Stimulated activated CD4-positive, alpha-beta T cell treated with anti-CD3 and anti-CD28 coated beads, Interleukin-1b, Interleukin-23, amount 100 ng/mL, for 24 hours (primary cell): ENCODE measurements at regions not wholly inside any gene's neighbourhood (a gene's known extent, or its start where the extent isn't known, plus 50 kb on each side); places are given as distances from the start of the nearest gene placed in this dataset.

Experiments
- DNase-seq, 4 experiments: peaks; one replicate each; pipeline ENCODE4 v3.0.0-alpha.2; 2020; ENCODE audit warnings: low read depth in 4 of 4, low spot score in 1 of 4

GRCh38 chrX:69306063-69306404 is 140.8 kb upstream of the PJA1 start:
- DNase-seq: no peak

DNA sequence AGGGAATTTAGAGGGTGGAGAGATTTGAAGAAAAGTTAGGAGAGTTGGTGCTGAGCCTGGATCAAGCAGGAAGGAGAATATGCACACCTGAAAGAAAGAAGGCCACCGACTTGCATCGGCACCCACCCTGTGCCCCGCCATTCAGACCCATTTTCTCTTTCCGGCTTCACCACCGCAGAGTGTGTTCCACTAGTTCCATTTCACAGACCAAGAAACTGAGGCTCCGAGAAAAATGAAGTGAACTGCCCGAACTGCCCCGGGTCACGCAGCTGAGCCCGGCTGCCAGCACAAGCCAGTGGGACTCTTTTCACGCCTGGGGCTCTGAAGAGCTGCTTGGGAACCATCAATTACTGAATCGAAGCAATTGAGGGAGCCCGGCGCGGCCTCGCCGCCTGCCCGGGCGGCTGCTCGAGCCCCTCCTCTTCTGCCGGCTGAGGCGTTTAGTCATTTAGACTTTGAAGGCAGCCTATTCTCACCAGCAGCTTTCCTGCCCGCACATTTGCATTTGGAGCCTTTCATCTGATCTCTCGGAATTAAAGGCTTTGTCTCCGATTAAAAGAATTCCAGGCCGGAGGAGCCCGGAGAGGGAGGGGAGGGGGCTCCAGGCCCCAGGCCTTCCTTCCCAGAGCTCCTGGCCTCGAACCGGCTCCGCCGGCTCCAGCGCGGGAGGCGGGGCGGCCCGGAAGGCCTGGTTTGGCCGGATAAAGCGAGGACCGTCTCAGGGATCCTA is 140.2 kb upstream of the PJA1 start:
- DNase-seq: no peak

- DNase-seq: no peak
Observed at GRCh38 chrX:69303231-69303630, 138.0 kb upstream of the PJA1 start.

DNA sequence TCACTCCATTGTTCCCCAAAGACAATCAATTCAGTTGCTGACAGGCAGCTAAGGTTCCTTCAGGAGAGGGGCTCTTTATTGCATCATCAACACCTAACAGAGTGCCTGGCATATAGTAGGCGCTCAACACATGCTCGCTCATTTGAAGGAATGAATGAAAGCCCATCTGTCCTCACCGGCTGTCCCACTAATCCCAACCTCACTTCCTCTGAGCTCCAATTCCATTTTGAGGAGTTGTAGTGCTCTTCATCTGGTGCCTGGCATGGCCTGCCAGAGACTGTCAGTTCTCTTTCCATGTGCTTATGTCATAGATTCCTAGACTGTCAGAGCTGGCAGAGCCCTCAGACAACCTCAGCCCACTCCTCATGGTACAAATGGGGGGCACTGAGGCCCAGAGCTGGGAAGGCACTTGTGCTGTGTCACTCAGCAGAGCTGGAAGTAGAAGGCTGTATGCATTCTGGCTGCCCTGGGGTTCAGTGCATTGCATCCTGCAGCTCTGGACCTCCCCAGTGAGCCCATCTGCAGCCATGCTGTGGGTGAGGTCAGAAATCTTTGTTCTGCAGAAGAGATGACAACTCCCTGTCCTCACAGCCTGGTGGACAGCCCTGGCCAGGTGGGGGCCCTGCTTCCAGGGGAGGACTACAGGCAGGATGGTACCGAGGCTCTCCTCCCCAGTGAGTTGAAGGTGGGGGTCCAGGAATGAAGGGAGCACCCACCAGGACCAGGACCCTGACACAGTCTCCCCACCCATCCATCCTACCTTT is 134.9 kb upstream of the PJA1 start:
- DNase-seq: no peak

GRCh38 chrX:69299285-69299684 is 134.0 kb upstream of the PJA1 start:
- DNase-seq: no peak

DNA sequence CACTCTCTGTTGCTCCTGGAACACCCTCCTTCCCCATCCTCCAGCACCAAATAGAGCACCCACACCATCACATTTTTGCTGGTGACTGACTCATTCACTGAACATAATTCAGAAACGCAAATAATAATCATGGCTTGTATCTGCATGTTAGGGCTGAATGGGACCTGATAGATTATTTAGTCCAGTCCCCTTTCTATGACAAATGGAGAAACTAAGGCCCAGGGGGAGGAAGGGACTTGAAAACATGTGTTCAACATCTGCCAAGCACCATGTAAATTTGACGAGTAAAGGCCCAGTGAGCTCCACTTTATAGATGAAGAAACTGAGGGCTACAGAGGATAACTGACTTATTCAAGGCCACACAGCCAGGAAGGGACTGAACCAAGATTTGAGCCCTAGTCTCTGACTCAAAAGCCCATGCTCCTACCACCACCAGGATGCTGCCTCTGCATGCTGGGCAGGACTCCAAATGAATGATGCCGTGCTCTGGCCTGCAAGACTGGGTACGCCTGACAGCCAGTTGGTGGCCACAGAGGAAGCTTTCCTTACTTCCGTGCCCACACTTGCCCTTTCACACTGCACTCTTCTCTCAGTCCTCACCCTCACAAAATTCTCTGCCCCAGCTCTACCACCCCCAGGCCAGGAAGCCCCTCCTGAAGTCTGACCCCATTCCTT is 133.3 kb upstream of the PJA1 start:
- DNase-seq: no peak

DNA sequence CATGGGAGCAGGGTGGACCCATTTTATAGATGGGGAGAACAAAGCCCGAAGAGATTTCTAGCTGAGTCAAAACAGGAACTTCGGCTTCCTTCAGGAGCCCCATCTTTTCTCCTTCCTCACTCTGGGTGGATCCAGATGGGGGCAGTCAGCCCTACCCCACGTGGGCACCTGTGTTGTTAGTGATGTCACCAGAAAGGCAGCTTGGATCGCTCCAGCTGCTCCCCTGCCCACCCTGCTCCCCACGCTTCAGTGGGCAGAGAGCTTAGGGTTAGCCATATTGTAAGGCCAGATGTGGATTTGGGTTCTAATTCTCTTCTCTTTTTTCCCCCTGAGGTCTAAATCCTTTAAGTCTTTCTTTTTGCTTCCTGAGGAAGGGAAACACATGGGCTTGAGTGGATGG is 132.3 kb upstream of the PJA1 start:
- no peak for DNase-seq

GRCh38 chrX:69293776-69294601 is 128.7 kb upstream of the PJA1 start:
- DNase-seq: no peak

- DNase-seq: no peak
Observed at GRCh38 chrX:69291116-69291515, 125.9 kb upstream of the PJA1 start.

GRCh38 chrX:69290292-69290691 is 125.0 kb upstream of the PJA1 start:
- DNase-seq: no peak

- no peak for DNase-seq
Observed at GRCh38 chrX:69289793-69290123, 124.5 kb upstream of the PJA1 start.

DNA sequence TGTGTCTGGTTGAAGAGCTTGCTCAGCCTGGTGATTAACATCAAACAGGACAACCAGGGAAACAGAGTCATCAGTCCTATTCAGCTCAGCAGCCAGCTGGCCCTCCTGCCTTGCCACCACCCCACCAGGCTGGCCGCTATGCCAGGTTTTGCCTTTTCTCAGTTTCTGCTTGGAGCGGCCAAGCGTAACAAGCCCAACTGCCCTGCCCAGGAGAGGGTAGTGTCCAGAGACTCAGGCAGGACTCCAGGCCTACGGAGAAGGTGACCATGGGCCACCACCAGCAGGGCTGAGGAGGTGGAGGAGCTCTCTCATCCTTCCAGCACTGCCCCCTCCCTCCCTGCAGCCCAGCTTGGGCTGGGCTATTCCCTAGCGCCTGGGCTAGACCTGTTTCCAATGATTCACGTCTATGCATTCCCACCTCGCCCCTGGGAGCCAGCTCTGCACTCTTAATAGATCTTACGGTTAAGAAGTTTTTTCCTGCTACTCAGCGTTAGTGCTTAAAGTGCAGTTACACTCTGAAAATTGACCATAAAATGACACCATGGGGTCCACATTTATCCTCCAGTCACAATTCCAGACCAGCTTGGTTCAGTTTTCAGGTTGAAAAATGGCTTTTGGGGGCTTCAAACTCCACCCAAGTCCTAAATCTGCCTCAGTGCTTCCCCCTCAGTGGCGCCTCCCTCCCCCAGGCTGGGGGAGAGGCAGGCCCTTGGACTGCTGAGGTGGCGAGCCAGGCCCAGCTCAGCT is 124.0 kb upstream of the PJA1 start:
- DNase-seq: no peak

- no peak for DNase-seq
Observed at GRCh38 chrX:69287095-69287494, 121.8 kb upstream of the PJA1 start.

DNA sequence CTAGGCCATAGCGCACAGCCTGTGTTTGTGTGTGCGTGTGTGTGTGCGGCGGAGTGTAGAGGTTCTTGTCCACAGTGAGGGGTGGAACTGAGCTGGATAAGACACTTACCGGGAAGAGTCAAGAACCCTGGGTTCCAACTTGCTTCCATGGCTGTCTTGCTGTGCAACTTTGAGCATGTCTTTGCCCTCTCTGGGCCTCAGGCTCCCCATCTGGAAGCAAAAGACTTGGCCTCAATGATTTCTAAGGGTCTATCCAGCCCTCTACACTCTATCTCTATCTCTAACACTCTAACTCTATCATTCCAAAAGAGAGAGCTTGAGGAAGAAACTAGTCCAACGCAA is 121.3 kb upstream of the PJA1 start:
- no peak for DNase-seq

GRCh38 chrX:69285881-69286564 is 120.8 kb upstream of the PJA1 start:
- DNase-seq: peak; percentile 13 to 42 (median 34)

DNA sequence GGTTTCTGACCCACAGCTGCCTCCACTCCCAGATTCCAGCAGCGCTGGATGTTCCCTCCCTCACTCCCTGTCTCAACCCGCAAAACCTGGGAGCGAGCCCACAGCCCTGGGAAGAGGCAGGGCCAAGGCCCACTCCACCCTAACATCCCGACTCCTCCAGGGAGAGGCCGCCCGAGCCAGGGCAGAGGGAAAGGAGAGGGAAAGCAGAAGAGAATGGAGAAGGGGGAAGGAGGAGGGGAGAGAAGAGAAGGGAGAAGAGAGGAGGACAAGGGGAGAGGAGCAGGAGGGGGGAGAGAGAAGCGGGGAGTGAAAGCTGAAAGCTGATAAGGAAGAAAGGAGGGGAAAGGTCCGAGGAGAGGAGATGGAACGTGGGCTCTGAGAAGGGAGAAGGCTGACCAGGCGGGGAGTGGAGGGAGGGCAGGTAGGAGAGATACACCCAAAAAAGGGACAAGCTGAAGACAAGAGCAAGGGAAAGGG is 120.2 kb upstream of the PJA1 start:
- DNase-seq: no peak

DNA sequence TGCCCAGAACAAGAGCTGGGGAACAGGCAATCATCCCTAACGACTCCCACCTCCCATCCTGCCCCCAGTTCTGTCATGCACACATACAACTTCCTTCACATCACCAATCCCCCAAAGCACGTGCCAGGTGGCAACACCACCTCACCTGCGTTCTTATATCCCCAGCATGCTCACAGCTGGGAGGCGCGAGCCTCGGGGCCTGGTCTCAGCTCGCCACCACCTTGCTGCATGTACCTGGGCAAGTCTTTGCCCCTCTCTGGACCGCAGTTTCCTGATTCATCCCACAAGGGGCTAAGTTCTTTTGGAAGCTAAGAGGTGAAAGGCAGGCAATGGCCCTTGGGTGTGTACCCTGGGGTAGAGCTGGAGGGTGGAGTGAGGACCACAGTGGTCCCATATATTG is 119.2 kb upstream of the PJA1 start:
- no peak for DNase-seq

DNA sequence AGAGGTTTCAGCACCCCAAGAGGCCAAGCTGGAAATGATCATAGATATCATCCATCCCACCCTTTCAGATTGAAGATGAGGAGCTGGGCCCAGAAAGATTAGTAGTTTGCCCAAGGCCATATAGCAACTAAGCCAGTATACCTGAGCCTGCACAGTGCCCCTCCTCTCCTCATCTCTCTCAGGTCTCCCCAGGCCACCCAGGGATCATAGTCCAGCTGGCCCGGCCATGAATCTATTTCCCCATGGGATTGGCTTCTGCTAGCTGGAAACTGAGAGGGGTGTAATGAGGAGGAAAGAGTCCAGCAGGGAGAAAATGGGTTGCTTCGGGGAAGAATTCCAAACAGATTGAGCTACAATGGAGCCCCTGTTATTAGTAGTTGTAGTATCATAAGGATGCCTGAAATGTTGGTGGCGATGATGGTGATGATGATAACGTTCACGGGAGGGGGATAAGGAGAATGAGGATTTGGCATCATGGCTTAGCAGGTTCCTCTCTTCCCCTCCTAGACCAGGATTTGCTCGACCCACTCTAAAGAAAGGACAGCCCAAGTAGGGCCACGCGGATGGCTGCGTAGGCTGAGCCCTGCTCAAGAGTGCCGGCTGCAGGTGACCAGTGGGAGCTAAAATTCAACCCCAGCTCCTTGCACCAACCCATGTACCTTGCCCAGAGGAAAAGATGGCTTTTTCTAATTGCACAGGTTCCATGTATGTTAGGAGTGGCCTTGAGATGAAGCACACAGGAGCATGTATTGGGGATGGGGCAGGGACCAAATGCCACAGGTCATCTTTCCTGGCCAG is 117.8 kb upstream of the PJA1 start:
- no peak for DNase-seq

GRCh38 chrX:69280933-69281332 is 115.7 kb upstream of the PJA1 start:
- no peak for DNase-seq
